OCI-LY3 (cell line): ENCODE measurements at regions not wholly inside any gene's neighbourhood (a gene's known extent, or its start where the extent isn't known, plus 50 kb on each side); places are given as distances from the start of the nearest gene placed in this dataset.

Experiments
- H2AFZ ChIP-seq: fragments of 200-600, 300-600 bp; shearing (Covaris generic); 2 replicates; pipeline ENCODE4 v1.6.0; 2014; ENCODE audit warnings: antibody characterized with exemption, low read depth, low read length
- H3K27ac ChIP-seq: fragments of 200-600, 300-600 bp; sonication (generic); 2 replicates; pipeline ENCODE4 v1.5.1; 2014; ENCODE audit warnings: mild to moderate bottlenecking, low read length, moderate library complexity, mixed read lengths
- H3K27me3 ChIP-seq: fragments of 200-600, 300-600 bp; sonication (generic); 2 replicates; pipeline ENCODE4 v1.6.1; 2014; ENCODE audit warnings: low read depth, low read length, mixed read lengths
- H3K36me3 ChIP-seq: fragments of 200-600, 300-600 bp; sonication (generic); replicated peaks from 2 replicates; pipeline ENCODE3; 2014; ENCODE audit warnings: low read depth, low read length, mixed read lengths
- H3K4me1 ChIP-seq: fragments of 300-600, 200-600 bp; sonication (generic); 2 replicates; pipeline ENCODE4 v1.6.1; 2014; ENCODE audit warnings: low read length, mixed read lengths
- H3K4me2 ChIP-seq: fragments of 200-600, 300-600 bp; sonication (generic); 2 replicates; pipeline ENCODE4 v1.6.1; 2014; ENCODE audit warnings: low read length, mixed read lengths
- H3K4me3 ChIP-seq: fragments of 300-600, 200-600 bp; sonication (generic); 2 replicates; pipeline ENCODE4 v1.5.1; 2014; ENCODE audit warnings: antibody characterized with exemption, mild to moderate bottlenecking, low read length, moderate library complexity
- H3K79me2 ChIP-seq: fragments of 300-600, 200-600 bp; shearing (Covaris generic); 2 replicates; pipeline ENCODE4 v1.6.1; 2014; ENCODE audit warnings: mild to moderate bottlenecking, low read length, mixed read lengths
- H3K9ac ChIP-seq: fragments of 300-600, 200-600 bp; shearing (Covaris generic); 2 replicates; pipeline ENCODE4 v1.6.0; 2014; ENCODE audit warnings: mild to moderate bottlenecking, low read length, moderate library complexity
- H3K9me3 ChIP-seq: fragments of 200-600, 300-600 bp; shearing (Covaris generic); 2 replicates; pipeline ENCODE4 v1.6.1; 2014; ENCODE audit warnings: low read length, mixed read lengths; ENCODE audit not compliant: insufficient read depth
- H4K20me1 ChIP-seq: fragments of 200-600, 300-600 bp; sonication (generic); 2 replicates; pipeline ENCODE4 v1.6.1; 2016; ENCODE audit warnings: low read length, mixed read lengths; ENCODE audit not compliant: insufficient read depth
- CTCF ChIP-seq: fragments of 200-600, 300-600 bp; sonication (generic); IDR thresholded peaks from 2 replicates; pipeline ENCODE4 v1.5.1; 2014; ENCODE audit warnings: antibody characterized with exemption, low read length, low read depth
- EZH2phosphoT487 ChIP-seq: fragments of 200-600 bp; shearing (Covaris generic); IDR thresholded peaks from 2 replicates; pipeline ENCODE4 v1.6.1; 2018; ENCODE audit warnings: antibody characterized with exemption, mixed run types, low read depth

DNA sequence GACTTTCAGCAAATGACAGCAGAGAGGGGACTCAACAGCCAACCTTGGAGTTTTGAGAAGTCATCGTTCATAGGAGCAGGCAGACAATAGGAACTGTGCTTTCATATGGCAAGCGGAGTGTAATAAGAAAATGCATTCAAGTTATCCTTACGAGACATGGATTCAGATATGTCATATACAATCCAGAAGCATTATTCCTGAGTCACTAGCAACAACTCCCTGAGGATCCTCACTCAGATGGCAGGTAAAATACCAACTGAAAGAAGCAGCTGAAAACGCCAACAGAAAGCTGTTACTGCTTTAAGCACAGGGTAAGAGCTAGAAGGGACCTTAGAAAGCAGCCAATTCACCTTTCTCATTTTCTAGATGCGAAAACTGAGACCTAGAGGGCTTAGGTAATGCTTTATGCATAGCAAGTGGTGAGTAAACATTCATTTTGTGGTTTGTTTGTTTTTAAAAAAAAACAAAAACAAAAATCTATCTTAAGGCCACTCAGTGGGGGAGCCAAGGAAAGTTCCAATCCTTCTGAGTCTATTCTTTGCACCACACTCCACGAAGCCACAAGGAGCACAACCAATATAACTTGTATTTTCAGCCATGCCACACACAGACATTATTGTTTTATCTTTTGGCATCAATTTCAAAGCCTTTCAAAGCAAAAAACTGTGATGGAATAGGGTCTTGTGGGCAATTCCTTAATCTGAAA, 89.1 kb upstream of the RIOK3 start:
- TF ChIP-seq CTCF (no peak), EZH2phosphoT487 (no peak)
- Histone ChIP-seq H2AFZ (no peak overlapping the region), H3K27me3 (no peaks in the 10 kb centered on the region), H3K9me3 (no peaks in the 10 kb centered on the region), H3K36me3 (no peaks in the 10 kb centered on the region), H3K4me1 (peaks cover 4% of the 10 kb centered on the region), H3K4me3 (no peak overlapping the region), H3K4me2 (no peak overlapping the region), H3K79me2 (no peaks in the 10 kb centered on the region), H3K9ac (no peak overlapping the region), H3K27ac (no peak overlapping the region), H4K20me1 (no peaks in the 10 kb centered on the region)

GRCh38 chr18:23365602-23366001, 87.5 kb upstream of the RIOK3 start:
- no peaks in the 10 kb centered on the region for H3K79me2 ChIP-seq
- no peaks in the 10 kb centered on the region for H3K9me3 ChIP-seq
- H3K9ac ChIP-seq = no peak overlapping the region
- no peaks in the 10 kb centered on the region for H4K20me1 ChIP-seq
- no peak for TF ChIP-seq CTCF
- TF ChIP-seq EZH2phosphoT487 = no peak
- H3K27ac ChIP-seq = no peak overlapping the region
- H2AFZ ChIP-seq = no peak overlapping the region
- H3K4me3 ChIP-seq = no peak overlapping the region
- H3K4me1 ChIP-seq = no peaks in the 10 kb centered on the region
- H3K36me3 ChIP-seq = no peaks in the 10 kb centered on the region
- no peaks in the 10 kb centered on the region for H3K27me3 ChIP-seq
- no peak overlapping the region for H3K4me2 ChIP-seq

GRCh38 chr18:23369266-23369665, 83.8 kb upstream of the RIOK3 start:
- Histone ChIP-seq H3K9ac (no peak overlapping the region), H3K27ac (no peak overlapping the region), H3K79me2 (no peaks in the 10 kb centered on the region), H3K4me1 (no peaks in the 10 kb centered on the region), H4K20me1 (no peaks in the 10 kb centered on the region), H3K4me3 (no peak overlapping the region), H3K27me3 (no peaks in the 10 kb centered on the region), H3K36me3 (no peaks in the 10 kb centered on the region), H3K9me3 (no peaks in the 10 kb centered on the region), H2AFZ (no peak overlapping the region), H3K4me2 (no peak overlapping the region)
- TF ChIP-seq EZH2phosphoT487 (no peak), CTCF (no peak)

GRCh38 chr18:23373570-23373969, 79.5 kb upstream of the RIOK3 start:
- no peak overlapping the region for H2AFZ ChIP-seq
- H3K27ac ChIP-seq = no peak overlapping the region
- no peak for TF ChIP-seq EZH2phosphoT487
- TF ChIP-seq CTCF = no peak
- H3K4me2 ChIP-seq = no peak overlapping the region
- H3K4me3 ChIP-seq = no peak overlapping the region
- peaks cover 23% of the 10 kb centered on the region for H3K4me1 ChIP-seq
- H3K27me3 ChIP-seq = no peaks in the 10 kb centered on the region
- H3K36me3 ChIP-seq = peaks cover 2% of the 10 kb centered on the region
- H4K20me1 ChIP-seq = no peaks in the 10 kb centered on the region
- no peaks in the 10 kb centered on the region for H3K79me2 ChIP-seq
- no peaks in the 10 kb centered on the region for H3K9me3 ChIP-seq
- no peak overlapping the region for H3K9ac ChIP-seq
